ENCODE measurements at regions not wholly inside any gene's neighbourhood (a gene's known extent, or its start where the extent isn't known, plus 50 kb on each side); places are given as distances from the start of the nearest gene placed in this dataset.
A peak's percentile ranks its signal among the peaks of the same experiment; 100 is the strongest.

DNA sequence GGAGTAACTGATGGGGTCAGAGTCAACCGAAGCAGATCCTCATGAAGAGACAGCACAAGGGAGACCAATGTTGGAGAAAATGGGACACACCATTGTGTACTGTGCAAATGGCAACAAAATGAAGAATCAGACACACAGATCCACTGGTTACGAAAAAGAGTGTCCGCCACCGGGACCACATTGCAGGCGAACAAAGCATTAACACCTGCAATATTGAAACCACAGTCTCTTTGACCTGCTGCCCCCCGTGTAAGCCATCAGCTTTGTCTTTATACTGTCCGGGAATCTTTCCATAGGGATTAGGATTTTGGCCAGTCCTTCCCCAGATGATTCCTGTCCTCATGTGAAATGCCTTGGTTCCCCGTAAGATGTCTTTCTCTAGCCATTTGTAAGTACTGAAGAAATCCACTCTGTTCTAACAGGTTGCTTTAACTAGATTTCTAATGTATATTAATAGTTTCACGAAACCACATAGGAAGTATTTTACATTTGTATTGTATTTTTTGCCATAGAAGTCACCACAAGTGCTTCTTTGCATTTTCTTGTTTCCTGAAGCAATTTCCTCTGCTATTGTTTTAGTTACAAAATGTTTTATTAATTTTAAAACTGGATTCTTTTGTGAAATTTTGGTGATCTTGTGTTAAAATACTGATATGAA is 140.8 kb upstream of the NFE2L3 start:
- 90 to 93% methylated on average over 9 of the region's 9 CpGs for WGBS, 2 donors
- no peak overlapping the region for H3K27ac ChIP-seq
- FAIRE-seq = no peak
- no peak for ATAC-seq
- intact Hi-C loops (cut with DNase I) = loop anchor here in 1 of 3 donors (10.0 kb wide), 1 partner anchor 54 kb away; no protein-coding TSS in a partner anchor
- no peak overlapping the region for H3K4me3 ChIP-seq
- DNase-seq = no peak
- no peaks in the 10 kb centered on the region for H3K27me3 ChIP-seq
- H3K9me3 ChIP-seq = no peaks in the 10 kb centered on the region
- TF ChIP-seq, protein P1, sequence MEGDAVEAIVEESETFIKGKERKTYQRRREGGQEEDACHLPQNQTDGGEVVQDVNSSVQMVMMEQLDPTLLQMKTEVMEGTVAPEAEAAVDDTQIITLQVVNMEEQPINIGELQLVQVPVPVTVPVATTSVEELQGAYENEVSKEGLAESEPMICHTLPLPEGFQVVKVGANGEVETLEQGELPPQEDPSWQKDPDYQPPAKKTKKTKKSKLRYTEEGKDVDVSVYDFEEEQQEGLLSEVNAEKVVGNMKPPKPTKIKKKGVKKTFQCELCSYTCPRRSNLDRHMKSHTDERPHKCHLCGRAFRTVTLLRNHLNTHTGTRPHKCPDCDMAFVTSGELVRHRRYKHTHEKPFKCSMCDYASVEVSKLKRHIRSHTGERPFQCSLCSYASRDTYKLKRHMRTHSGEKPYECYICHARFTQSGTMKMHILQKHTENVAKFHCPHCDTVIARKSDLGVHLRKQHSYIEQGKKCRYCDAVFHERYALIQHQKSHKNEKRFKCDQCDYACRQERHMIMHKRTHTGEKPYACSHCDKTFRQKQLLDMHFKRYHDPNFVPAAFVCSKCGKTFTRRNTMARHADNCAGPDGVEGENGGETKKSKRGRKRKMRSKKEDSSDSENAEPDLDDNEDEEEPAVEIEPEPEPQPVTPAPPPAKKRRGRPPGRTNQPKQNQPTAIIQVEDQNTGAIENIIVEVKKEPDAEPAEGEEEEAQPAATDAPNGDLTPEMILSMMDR (IDR thresholded peaks at IDR 0.05) = no peak
- peaks cover 8 to 25% (median 17%) of the 10 kb centered on the region in 3 donors for H3K4me1 ChIP-seq
- H3K36me3 ChIP-seq = no peaks in the 10 kb centered on the region

DNA sequence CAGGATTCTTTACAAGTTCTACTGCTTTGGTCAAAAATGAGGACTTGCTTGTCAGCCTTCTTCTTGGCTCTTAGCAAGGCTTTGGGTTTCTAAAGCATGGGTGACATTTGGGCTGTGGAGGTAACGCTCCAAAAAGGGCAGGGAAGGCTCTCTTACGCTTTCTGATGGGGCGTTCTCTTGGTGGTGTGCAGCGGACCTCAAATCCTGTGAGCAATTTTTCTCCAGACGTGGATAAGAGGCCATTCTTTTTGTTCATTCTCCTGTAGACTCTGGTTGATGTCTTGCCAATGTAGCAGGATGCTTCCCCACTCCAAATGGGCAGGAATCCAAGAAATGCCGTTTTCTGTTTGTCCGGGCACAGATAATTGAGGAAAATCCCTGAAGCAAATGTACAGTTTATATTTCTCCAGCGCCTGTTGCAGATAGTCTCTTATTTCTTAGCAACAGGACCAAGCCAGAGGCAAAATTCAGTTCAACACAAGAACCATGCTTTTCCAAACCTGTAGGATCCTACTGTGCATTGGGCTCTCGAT is 138.4 kb upstream of the NFE2L3 start:
- TF ChIP-seq, protein P1 (IDR thresholded peaks at IDR 0.05) = no peak
- Histone ChIP-seq H3K27ac (no peak overlapping the region), H3K9me3 (no peaks in the 10 kb centered on the region), H3K4me3 (no peak overlapping the region), H3K27me3 (no peaks in the 10 kb centered on the region), H3K4me1 (peaks cover under 1 to 12% (median 6%) of the 10 kb centered on the region in 3 donors), H3K36me3 (no peaks in the 10 kb centered on the region)
- no peak for DNase-seq
- peak in 3 of 4 donors; percentile 27 to 40 (median 32) for ATAC-seq
- 51 to 53% methylated on average over 9 of the region's 9 CpGs for WGBS, 2 donors
- FAIRE-seq = no peak
- intact Hi-C loops (cut with DNase I) = loop anchor here in 1 of 3 donors (10.0 kb wide), 1 partner anchor 51 kb away; no protein-coding TSS in a partner anchor

DNA sequence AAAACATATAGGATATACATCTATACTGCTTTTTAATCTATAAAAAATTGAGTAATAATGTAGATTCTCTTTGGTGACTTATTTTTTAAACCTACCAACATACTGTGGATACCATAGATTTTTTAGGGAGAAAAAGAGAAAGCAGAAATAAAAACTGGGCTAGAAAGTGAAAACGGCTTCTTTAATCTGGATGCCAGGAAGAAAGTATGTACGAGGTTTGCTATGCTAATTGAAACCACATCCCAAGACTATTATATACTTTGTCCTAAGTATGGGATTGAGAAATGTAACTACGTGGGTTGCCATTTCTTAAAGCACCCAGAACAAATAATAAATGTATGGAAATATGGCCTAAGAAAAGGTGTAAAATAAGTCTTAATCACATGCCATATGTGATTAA is 129.0 kb upstream of the NFE2L3 start:
- no peak for FAIRE-seq
- H3K9me3 ChIP-seq = no peaks in the 10 kb centered on the region
- no peaks in the 10 kb centered on the region for H3K27me3 ChIP-seq
- H3K4me1 ChIP-seq = no peaks in the 10 kb centered on the region
- 83 to 92% methylated on average over 3 of the region's 3 CpGs for WGBS, 2 donors
- TF ChIP-seq, protein P1 (IDR thresholded peaks at IDR 0.05) = no peak
- H3K4me3 ChIP-seq = no peak overlapping the region
- H3K36me3 ChIP-seq = no peaks in the 10 kb centered on the region
- H3K27ac ChIP-seq = no peak overlapping the region
- ATAC-seq = no peak
- DNase-seq = no peak
- intact Hi-C loops (cut with DNase I) = no loop called here

DNA sequence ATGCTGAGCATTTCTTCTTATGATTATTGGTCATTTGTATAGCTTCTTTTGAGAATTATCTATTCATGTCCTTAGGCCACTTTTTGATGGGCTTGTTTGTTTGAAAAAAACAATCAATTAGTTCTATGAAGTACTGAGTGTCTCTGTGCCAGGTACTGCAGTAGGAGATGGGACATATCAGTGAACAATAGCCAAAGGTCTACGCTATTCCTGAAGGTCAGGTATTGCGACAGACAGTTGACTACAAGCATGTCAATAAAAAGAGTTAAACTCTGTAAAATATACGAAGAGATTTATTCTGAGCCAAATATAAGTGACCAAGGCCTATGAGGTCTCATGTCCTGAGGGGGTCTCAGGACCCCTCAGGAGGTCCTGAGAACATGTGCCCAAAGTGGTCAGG is 122.1 kb upstream of the NFE2L3 start:
- Histone ChIP-seq H3K4me3 (no peak overlapping the region), H3K9me3 (no peaks in the 10 kb centered on the region), H3K4me1 (no peaks in the 10 kb centered on the region), H3K27ac (no peak overlapping the region), H3K36me3 (no peaks in the 10 kb centered on the region), H3K27me3 (no peaks in the 10 kb centered on the region)
- ATAC-seq = no peak
- intact Hi-C loops (cut with DNase I) = no loop called here
- WGBS, 2 donors = 78 to 79% methylated on average over 3 of the region's 3 CpGs
- FAIRE-seq = no peak
- no peak for DNase-seq
- TF ChIP-seq, protein P1 (IDR thresholded peaks at IDR 0.05) = no peak

DNA sequence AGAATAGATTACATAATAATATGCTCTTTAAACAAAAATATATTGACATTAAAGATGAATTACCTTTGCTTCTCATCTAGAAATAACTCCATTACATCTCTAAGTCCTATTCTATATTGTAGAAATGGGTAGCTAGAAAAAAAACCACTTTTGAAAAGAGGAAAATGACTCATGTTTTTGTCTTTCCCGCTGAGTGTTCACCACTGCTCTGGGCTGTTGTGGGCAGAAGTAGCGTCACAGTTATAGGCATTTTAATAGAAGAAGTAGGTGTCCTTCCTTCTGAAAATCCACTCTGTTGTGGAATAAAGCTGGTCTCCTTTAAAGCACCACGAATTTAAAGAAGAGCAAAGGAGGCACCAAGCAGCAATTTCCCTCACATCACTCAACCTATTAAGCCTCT is 117.6 kb upstream of the NFE2L3 start:
- DNase-seq (no peak), FAIRE-seq (no peak), ATAC-seq (no peak)
- intact Hi-C loops (cut with DNase I) = no loop called here
- TF ChIP-seq, protein P1 (IDR thresholded peaks at IDR 0.05) = no peak
- H3K4me1 ChIP-seq = no peaks in the 10 kb centered on the region
- 85 to 87% methylated on average over 3 of the region's 3 CpGs for WGBS, 2 donors
- H3K27me3 ChIP-seq = no peaks in the 10 kb centered on the region
- H3K27ac ChIP-seq = no peak overlapping the region
- H3K9me3 ChIP-seq = no peaks in the 10 kb centered on the region
- no peak overlapping the region for H3K4me3 ChIP-seq
- H3K36me3 ChIP-seq = no peaks in the 10 kb centered on the region
